A549 (cell line): ENCODE measurements at regions not wholly inside any gene's neighbourhood (a gene's known extent, or its start where the extent isn't known, plus 50 kb on each side); places are given as distances from the start of the nearest gene placed in this dataset.

Experiments used
- CBX2 ChIP-seq: fragments of 200-600 bp; sonication (generic); IDR thresholded peaks from 2 replicates; pipeline ENCODE4 v1.6.1; 2016; ENCODE audit warnings: low read depth, mild to moderate bottlenecking, borderline replicate concordance
- CEBPB ChIP-seq, 2 experiments: fragments of >200 bp in 1 of 2; sonication (Bioruptor Twin) in 1 of 2; formaldehyde crosslinking in 1 of 2; IDR thresholded peaks; 2 replicates each; pipeline ENCODE4 v1.6.1; 2012 to 2016
- CHD4 ChIP-seq: fragments of 200-600 bp; sonication (generic); IDR thresholded peaks from 2 replicates; pipeline ENCODE4 v1.6.1; 2016; ENCODE audit warnings: antibody characterized with exemption, mild to moderate bottlenecking, borderline replicate concordance
- CTCF ChIP-seq: fragments of >200 bp; sonication (Bioruptor Twin); formaldehyde crosslinking; IDR thresholded peaks from 3 replicates; pipeline ENCODE4 v1.5.1; 2016
- EP300 ChIP-seq, 2 experiments: fragments of >200 bp; sonication (Bioruptor Twin); formaldehyde crosslinking; IDR thresholded peaks; 2 replicates in 1 of 2; 3 replicates in 1 of 2; pipeline ENCODE4 v1.6.1; 2016 to 2017
- JUN ChIP-seq, 2 experiments: fragments of >200 bp; sonication (Bioruptor Twin); formaldehyde crosslinking; IDR thresholded peaks; 2 replicates in 1 of 2; 3 replicates in 1 of 2; pipeline ENCODE4 v1.6.1; 2016 to 2017
- MAX ChIP-seq: IDR thresholded peaks from 2 replicates; pipeline ENCODE4 v1.6.1; 2012
- MYC ChIP-seq: IDR thresholded peaks from 2 replicates; pipeline ENCODE4 v1.6.1; 2012; ENCODE audit warnings: mild to moderate bottlenecking, inconsistent platforms, low read length, improper control_type of control experiment, borderline replicate concordance
- NR3C1 ChIP-seq: fragments of >200 bp; sonication (Bioruptor Twin); formaldehyde crosslinking; IDR thresholded peaks from 3 replicates; pipeline ENCODE4 v1.6.1; 2017
- POLR2A ChIP-seq: IDR thresholded peaks from 2 replicates; pipeline ENCODE4 v1.6.1; 2012; ENCODE audit warnings: mild to moderate bottlenecking, low read length
- REST ChIP-seq: fragments of 200-600 bp; sonication (generic); IDR thresholded peaks from 2 replicates; pipeline ENCODE4 v1.6.1; 2016; ENCODE audit warnings: antibody characterized with exemption, mild to moderate bottlenecking, moderate library complexity
- TF ChIP-seq, protein P1 (sequence below): IDR thresholded peaks from 2 replicates; pipeline ENCODE4 v1.6.1; 2012

DNA sequence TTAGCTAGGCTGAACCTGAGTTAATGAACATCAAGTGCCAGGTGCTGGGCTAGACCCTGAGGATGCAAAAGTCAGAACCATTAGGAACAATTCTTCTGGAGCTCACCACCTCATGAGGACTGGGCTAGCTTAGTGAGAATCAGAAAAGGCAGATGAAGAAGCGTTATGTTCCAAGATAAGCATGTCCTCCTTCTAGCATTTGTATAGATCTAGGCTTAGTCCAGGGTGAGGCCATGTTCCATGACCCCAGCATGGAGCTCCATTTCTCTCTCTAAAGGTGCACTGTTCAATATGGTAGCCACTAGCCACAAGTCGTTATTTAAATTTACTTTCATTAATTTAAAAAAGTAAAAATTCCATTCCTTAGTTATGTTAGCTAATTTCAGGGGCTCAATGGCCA lies 365.3 kb upstream of the CCL2 start:
- TF ChIP-seq POLR2A, result no peak
- TF ChIP-seq, protein P1, sequence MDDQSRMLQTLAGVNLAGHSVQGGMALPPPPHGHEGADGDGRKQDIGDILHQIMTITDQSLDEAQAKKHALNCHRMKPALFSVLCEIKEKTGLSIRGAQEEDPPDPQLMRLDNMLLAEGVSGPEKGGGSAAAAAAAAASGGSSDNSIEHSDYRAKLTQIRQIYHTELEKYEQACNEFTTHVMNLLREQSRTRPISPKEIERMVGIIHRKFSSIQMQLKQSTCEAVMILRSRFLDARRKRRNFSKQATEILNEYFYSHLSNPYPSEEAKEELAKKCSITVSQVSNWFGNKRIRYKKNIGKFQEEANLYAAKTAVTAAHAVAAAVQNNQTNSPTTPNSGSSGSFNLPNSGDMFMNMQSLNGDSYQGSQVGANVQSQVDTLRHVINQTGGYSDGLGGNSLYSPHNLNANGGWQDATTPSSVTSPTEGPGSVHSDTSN, result no peak
- TF ChIP-seq REST, result no peak
- no peak for TF ChIP-seq CTCF
- no peak for TF ChIP-seq CEBPB (IDR thresholded peaks at IDR 0.05)
- TF ChIP-seq EP300 (IDR thresholded peaks at IDR 0.05), result no peak
- TF ChIP-seq JUN (IDR thresholded peaks at IDR 0.05), result no peak
- no peak for TF ChIP-seq NR3C1
- no peak for TF ChIP-seq CHD4
- no peak for TF ChIP-seq MAX
- no peak for TF ChIP-seq CBX2
- TF ChIP-seq MYC, result no peak
